ENCODE measurements at regions not wholly inside any gene's neighbourhood (a gene's known extent, or its start where the extent isn't known, plus 50 kb on each side); places are given as distances from the start of the nearest gene placed in this dataset.
"Not testable (repeated sequence)": the region's sequence is repeated elsewhere in the genome, so short reads cannot be mapped to it uniquely, and the experiment has no call there.

DNA sequence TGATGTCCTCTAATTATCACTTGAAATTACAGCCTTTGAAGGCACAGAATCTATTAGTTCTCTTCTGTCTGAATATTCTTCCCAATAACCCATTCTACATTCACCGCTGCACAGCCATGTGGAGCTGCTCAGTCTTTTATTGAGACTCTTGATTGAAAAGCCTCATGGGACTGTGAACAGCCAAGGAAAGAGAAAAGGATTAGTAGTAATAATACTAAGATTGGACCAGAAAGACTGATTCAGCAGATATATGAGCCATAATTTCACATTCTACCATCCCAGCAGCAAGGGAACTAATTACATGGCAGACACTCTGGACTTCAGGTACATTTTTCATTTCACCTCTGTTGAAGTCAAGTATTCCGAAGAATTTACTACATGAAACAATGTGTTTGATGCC lies 2471.7 kb downstream of the ARAP2 start:
- DNase-seq, result no peak

GRCh38 chr4:33780952-33781791 lies 2463.1 kb downstream of the ARAP2 start:
- DNase-seq, result no peak

- no peak for DNase-seq
These were observed 2458.5 kb downstream of the ARAP2 start for GRCh38 chr4:33785843-33786242.

DNA sequence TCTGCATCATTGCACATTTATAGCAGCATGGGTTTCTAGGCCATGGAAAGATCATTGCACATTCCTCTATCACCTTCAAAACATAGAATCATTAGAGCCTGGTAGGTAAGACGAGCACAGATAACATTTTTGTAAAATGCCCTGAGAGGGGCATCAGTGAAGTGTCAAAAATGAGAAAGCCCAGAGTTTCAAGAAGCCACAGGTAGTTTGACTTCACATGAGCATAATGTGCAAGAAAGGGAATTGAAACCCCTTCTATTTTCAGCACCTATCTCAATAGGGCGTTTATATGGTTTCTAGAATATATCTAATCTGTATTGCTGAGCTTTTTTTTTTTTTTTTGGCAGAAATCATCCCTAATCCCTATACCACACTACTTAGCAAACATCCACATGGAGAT lies 2441.7 kb downstream of the ARAP2 start:
- no peak for DNase-seq

- no peak for DNase-seq
These were observed 2418.6 kb downstream of the ARAP2 start for GRCh38 chr4:33825685-33826084.

- DNase-seq, result not testable (repeated sequence)
These were observed 2415.0 kb downstream of the ARAP2 start for GRCh38 chr4:33829356-33829755.

GRCh38 chr4:33831442-33832066 lies 2412.8 kb downstream of the ARAP2 start:
- no peak for DNase-seq

DNA sequence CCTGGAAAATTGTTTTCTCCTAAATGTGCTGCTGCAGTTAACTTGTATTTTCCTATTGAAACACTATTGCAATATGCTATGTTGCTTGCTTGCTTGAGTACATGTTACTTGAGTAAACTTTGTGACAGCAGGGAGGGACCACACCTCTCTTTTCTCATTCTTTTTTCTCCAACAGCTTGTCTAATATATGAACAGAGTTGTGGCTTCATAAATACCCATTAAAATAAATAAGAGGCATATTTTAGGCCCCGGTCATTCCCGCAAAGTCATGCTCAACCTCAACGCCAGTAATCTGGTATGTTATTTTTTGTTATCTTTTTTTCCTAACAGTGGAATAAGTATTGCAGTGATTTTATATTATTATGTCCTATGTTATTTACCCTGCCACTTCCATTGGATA lies 2408.6 kb downstream of the ARAP2 start:
- DNase-seq, result not testable (repeated sequence)

- no peak for DNase-seq
These were observed 2407.1 kb downstream of the ARAP2 start for GRCh38 chr4:33837043-33837838.

- no peak for DNase-seq
These were observed 2403.2 kb downstream of the ARAP2 start for GRCh38 chr4:33841120-33841519.

GRCh38 chr4:33850371-33850902 lies 2393.9 kb downstream of the ARAP2 start:
- no peak for DNase-seq

GRCh38 chr4:33853670-33854069 lies 2390.6 kb downstream of the ARAP2 start:
- DNase-seq, result not testable (repeated sequence)

DNA sequence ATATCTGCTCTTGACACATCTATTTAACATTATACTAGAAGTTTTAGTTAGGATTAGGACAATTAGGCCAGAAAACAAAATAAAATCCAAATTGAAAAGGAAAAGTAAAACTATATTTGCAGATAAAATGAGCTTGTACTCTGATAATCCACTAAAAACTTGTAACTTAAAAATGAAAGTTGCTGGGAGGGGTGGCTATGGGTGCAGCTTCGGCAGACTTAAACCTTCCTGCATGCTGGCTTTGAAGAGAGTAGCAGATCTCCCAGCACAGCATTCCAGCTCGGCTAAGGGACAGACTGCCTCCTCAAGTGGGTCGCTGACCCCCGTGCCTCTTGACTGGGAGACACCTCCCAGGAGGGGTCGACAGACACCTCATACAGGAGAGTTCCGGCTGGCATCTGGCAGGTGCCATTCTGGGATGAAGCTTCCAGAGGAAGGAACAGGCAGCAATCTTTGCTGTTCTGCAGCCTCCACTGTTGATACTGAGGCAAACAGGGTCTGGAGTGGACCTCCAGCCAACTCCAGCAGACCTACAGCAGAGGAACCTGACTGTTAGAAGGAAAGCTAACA lies 2379.9 kb downstream of the ARAP2 start:
- no peak for DNase-seq

- DNase-seq, result no peak
These were observed 2370.5 kb downstream of the ARAP2 start for GRCh38 chr4:33873791-33874190.

DNA sequence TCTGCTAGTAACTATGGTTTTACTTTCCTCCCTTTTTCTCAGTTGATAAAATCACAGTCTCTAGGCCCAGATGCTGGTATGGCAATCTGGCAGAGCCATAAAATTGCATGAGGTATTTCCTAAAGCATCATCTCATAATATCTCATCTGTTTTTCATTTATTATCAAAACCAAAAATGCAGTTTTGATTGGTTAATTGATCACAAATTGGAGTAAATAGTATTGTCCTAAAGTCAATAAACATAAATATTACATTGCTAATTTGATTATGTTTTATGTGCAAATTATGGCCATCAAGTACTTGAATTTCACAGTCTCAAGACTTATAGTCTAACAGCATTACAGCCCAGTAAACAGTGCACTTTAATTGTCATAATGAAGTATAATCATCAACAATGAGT lies 2365.6 kb downstream of the ARAP2 start:
- no peak for DNase-seq

DNA sequence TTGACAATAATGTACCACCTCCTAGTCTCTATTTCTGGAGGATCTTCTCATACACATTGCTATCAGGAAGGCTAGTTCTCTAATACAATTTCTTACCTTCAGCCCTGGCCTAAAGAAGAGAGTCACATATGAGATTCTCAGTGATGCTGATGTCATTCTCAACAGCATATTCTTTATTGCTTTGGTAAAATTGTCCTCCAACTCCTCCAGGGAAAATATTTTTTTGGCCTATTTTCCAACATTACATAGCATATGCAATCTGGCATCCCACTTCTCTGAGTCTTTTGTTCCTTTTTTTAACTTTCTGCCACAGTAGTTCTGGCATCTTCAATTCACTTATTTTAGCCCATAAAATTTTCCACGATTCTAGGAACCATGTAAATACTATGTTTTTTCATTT lies 2363.1 kb downstream of the ARAP2 start:
- DNase-seq, result no peak

GRCh38 chr4:33882246-33882990 lies 2361.9 kb downstream of the ARAP2 start:
- no peak for DNase-seq

- no peak for DNase-seq
These were observed 2361.2 kb downstream of the ARAP2 start for GRCh38 chr4:33883111-33883510.

- no peak for DNase-seq
These were observed 2358.0 kb downstream of the ARAP2 start for GRCh38 chr4:33886356-33886755.

GRCh38 chr4:33890841-33891240 lies 2353.5 kb downstream of the ARAP2 start:
- no peak for DNase-seq

DNA sequence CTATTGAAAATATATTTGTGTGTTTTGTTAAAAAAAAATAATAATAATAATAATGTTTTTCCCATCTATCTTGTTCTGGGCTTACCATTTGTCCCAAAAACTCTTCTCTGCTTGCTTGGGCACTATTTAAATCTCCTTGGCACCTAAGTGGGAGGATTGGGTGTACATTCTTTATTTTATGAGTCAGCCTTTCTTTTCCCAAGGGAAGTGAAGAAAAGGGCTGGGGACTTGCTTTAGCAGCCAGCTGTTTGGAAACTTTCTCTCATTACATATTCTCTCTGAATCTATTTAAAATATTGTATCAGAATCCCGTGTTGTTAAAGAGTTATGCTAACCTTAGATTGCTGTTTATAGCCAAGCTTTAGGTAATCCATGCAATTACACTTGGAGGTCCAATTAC lies 2332.4 kb downstream of the ARAP2 start:
- no peak for DNase-seq

GRCh38 chr4:33914386-33914785 lies 2329.9 kb downstream of the ARAP2 start:
- DNase-seq, result no peak
